ENCODE measurements at regions not wholly inside any gene's neighbourhood (a gene's known extent, or its start where the extent isn't known, plus 50 kb on each side); places are given as distances from the start of the nearest gene placed in this dataset.
"Not testable (repeated sequence)": the region's sequence is repeated elsewhere in the genome, so short reads cannot be mapped to it uniquely, and the experiment has no call there.

DNA sequence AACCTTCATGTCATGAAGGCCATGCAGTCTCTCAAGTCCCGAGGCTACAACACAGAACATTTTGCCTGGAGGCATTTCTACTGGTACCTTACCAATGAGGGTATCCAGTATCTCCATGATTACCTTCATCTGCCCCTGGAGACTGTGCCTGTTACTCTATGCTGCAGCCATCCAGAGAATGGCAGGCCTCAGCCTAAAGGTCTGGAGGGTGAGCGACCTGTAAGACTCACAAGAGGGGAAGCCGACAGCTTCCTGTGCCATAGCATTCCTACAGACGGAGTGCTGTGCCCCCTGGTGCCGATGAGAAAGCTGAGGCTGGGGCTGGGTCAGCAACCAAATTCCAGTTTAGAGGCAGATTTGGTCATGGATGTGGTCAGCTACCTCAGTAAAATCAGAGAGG lies 51.3 kb upstream of the CADPS start:
- H3K9me3 ChIP-seq (ENCODE audit: control insufficient read depth, insufficient read depth, low read length), result no peaks in the 10 kb centered on the region
- H3K4me1 ChIP-seq (ENCODE audit: insufficient read depth, low read length), result peaks cover 5% of the 10 kb centered on the region; the same call in 1 of the 2 replicates
- no peak overlapping the region for H3K9ac ChIP-seq (ENCODE audit: low read depth, low read length)
- no peaks in the 10 kb centered on the region for H3K36me3 ChIP-seq (ENCODE audit: insufficient read depth, low read length)

DNA sequence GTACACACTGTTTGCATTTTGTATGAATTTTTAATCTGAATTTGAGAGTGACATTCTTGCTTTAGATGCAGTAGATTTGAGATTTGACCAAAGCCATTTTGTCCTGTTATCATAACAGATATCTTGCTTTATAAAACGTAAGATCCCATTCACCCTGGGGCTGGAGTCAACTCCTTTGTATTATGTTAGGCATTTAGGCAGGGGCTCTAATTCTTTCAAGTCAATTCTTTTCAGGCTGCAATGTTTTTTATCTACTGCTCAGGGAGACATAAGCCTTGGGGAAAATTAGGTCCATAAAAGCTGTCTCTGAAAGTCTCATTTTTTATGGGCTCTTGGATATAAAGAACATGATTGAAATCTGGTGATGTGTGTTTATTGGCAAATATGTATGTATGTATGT lies 53.0 kb upstream of the CADPS start:
- peaks cover 5% of the 10 kb centered on the region; the same call in 1 of the 2 replicates for H3K4me1 ChIP-seq (ENCODE audit: insufficient read depth, low read length)
- H3K9me3 ChIP-seq (ENCODE audit: control insufficient read depth, insufficient read depth, low read length), result no peaks in the 10 kb centered on the region
- no peak overlapping the region for H3K9ac ChIP-seq (ENCODE audit: low read depth, low read length)
- H3K36me3 ChIP-seq (ENCODE audit: insufficient read depth, low read length), result no peaks in the 10 kb centered on the region

DNA sequence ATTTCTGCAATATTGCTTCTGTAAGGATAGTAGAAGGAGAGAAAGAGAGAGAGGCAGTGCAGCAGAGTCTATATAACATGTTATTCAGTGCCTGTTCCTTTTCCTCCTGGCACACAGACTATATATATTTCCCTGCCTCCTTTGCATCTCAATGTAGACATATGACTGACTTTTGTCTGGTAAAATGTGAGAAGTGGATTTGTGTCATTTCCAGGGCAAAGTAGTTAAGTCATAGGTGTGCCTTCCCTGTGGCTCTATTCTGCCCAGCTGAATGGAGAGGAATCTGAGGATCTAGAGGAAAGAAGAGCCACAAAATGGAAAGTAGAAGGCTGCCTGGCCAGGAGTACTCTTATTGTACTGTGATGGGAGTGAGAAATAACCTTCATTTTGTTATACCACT lies 54.6 kb upstream of the CADPS start:
- H3K9me3 ChIP-seq (ENCODE audit: control insufficient read depth, insufficient read depth, low read length), result no peaks in the 10 kb centered on the region
- no peak overlapping the region for H3K9ac ChIP-seq (ENCODE audit: low read depth, low read length)
- H3K36me3 ChIP-seq (ENCODE audit: insufficient read depth, low read length), result no peaks in the 10 kb centered on the region
- H3K4me1 ChIP-seq (ENCODE audit: insufficient read depth, low read length), result peaks cover 9% of the 10 kb centered on the region

DNA sequence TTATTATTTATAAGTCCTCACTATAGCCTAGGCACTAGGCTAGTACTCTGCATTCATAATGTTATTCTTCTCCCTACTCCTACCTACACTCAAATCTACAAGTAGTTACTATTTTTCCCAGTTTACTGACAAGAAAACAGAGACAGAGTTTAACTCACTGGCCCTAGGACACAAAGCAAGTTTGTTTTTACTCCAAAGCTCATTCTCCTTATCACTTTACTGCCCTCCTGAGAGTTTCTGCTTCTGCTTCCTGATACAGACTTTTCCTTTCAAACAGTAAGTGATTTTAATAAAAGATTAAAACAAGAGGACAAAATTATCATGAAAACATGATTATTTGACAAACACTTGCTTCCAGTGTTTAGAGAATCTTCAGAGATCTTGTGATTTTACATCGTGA lies 60.6 kb upstream of the CADPS start:
- Histone ChIP-seq H3K36me3 (ENCODE audit: insufficient read depth, low read length) (no peaks in the 10 kb centered on the region), H3K9ac (ENCODE audit: low read depth, low read length) (no peak overlapping the region), H3K9me3 (ENCODE audit: control insufficient read depth, insufficient read depth, low read length) (peaks cover 2% of the 10 kb centered on the region; the same call in 1 of the 2 replicates), H3K4me1 (ENCODE audit: insufficient read depth, low read length) (peaks cover 9% of the 10 kb centered on the region)

GRCh38 chr3:62936626-62937254 lies 61.5 kb upstream of the CADPS start:
- peaks cover 2% of the 10 kb centered on the region; the same call in 1 of the 2 replicates for H3K9me3 ChIP-seq (ENCODE audit: control insufficient read depth, insufficient read depth, low read length)
- H3K36me3 ChIP-seq (ENCODE audit: insufficient read depth, low read length), result no peaks in the 10 kb centered on the region
- H3K4me1 ChIP-seq (ENCODE audit: insufficient read depth, low read length), result peaks cover 16% of the 10 kb centered on the region
- H3K9ac ChIP-seq (ENCODE audit: low read depth, low read length), result no peak overlapping the region

- Histone ChIP-seq H3K4me1 (ENCODE audit: insufficient read depth, low read length) (peaks cover 13% of the 10 kb centered on the region), H3K36me3 (ENCODE audit: insufficient read depth, low read length) (no peaks in the 10 kb centered on the region), H3K9me3 (ENCODE audit: control insufficient read depth, insufficient read depth, low read length) (peaks cover 2% of the 10 kb centered on the region; the same call in 1 of the 2 replicates), H3K9ac (ENCODE audit: low read depth, low read length) (no peak overlapping the region)
Measured at GRCh38 chr3:62938583-62938982, 63.4 kb upstream of the CADPS start.

GRCh38 chr3:62939707-62940106 lies 64.5 kb upstream of the CADPS start:
- H3K36me3 ChIP-seq (ENCODE audit: insufficient read depth, low read length), result no peaks in the 10 kb centered on the region
- peaks cover 2% of the 10 kb centered on the region; the same call in 1 of the 2 replicates for H3K9me3 ChIP-seq (ENCODE audit: control insufficient read depth, insufficient read depth, low read length)
- peaks cover 11% of the 10 kb centered on the region for H3K4me1 ChIP-seq (ENCODE audit: insufficient read depth, low read length)
- H3K9ac ChIP-seq (ENCODE audit: low read depth, low read length), result no peak overlapping the region

DNA sequence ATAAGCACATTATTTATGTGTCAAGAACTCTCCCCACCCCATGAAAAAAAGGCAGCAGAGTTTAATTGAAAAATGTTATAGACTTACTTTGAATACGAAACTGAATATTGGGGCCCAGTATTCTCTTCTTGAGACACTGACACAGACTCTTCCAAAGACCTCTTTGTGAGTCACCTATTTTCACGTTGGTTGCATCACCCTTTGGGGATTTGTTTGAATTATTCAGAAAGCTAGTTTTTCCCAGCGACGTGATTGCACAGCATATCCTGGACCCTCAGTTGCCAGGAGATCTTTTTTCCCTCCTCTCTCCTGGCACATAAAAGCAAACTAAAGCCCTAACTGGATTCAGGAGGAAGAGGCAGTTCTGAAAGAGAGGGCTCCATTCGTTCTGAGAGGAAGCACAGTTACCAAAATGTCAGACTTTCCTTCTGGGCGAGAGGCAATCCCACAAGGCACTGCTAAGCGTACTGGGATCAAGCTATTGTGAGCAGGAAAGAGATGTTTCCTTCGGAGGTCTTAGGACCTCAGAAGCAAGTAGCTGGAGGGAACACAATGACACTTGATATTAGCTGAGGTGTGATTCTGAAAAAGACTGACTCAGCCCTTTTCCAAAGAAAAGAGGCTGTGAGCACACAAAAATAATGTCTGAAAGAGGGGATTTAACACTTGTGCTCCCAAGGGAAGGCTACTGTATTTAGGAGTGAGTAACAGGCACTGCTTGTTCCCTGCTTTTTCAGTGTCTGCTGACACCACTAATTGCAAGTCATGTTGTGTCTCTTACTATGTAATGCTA lies 65.8 kb upstream of the CADPS start:
- Histone ChIP-seq H3K4me1 (ENCODE audit: insufficient read depth, low read length) (peaks cover 11% of the 10 kb centered on the region), H3K9me3 (ENCODE audit: control insufficient read depth, insufficient read depth, low read length) (peaks cover 2% of the 10 kb centered on the region; the same call in 1 of the 2 replicates), H3K9ac (ENCODE audit: low read depth, low read length) (peak overlapping the region; percentile 32), H3K36me3 (ENCODE audit: insufficient read depth, low read length) (no peaks in the 10 kb centered on the region)

GRCh38 chr3:62942227-62942626 lies 67.0 kb upstream of the CADPS start:
- no peak overlapping the region for H3K9ac ChIP-seq (ENCODE audit: low read depth, low read length)
- peaks cover 11% of the 10 kb centered on the region for H3K4me1 ChIP-seq (ENCODE audit: insufficient read depth, low read length)
- peaks cover 2% of the 10 kb centered on the region; the same call in 1 of the 2 replicates for H3K9me3 ChIP-seq (ENCODE audit: control insufficient read depth, insufficient read depth, low read length)
- no peaks in the 10 kb centered on the region for H3K36me3 ChIP-seq (ENCODE audit: insufficient read depth, low read length)

DNA sequence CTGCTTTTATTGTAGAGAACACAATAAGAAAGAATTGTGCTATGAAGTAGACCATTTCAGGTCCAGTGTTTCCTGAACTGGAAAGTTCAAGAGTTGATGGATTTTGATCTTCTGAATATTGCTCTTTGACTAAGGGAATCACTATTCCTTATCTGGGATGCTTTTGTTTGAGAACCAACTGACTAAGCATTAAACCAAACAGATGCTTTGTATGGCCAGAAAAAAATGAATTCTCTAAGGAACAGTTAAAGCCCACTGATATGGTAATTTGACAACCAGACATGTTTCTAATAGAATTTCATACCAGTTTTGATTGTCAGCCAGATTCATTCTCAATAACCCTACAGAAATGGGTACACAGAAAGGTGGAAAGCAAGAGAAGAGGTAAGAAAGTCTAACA lies 67.5 kb upstream of the CADPS start:
- peaks cover 2% of the 10 kb centered on the region; the same call in 1 of the 2 replicates for H3K9me3 ChIP-seq (ENCODE audit: control insufficient read depth, insufficient read depth, low read length)
- peaks cover 11% of the 10 kb centered on the region for H3K4me1 ChIP-seq (ENCODE audit: insufficient read depth, low read length)
- H3K36me3 ChIP-seq (ENCODE audit: insufficient read depth, low read length), result no peaks in the 10 kb centered on the region

GRCh38 chr3:62948921-62949320 lies 73.7 kb upstream of the CADPS start:
- no peak overlapping the region for H3K9ac ChIP-seq (ENCODE audit: low read depth, low read length)
- peaks cover 9% of the 10 kb centered on the region for H3K4me1 ChIP-seq (ENCODE audit: insufficient read depth, low read length)
- H3K9me3 ChIP-seq (ENCODE audit: control insufficient read depth, insufficient read depth, low read length), result no peaks in the 10 kb centered on the region
- no peaks in the 10 kb centered on the region for H3K36me3 ChIP-seq (ENCODE audit: insufficient read depth, low read length)

More for the DNA sequence above, 67.5 kb upstream of the CADPS start:
- no peak overlapping the region for H3K9ac ChIP-seq (ENCODE audit: low read depth, low read length)

DNA sequence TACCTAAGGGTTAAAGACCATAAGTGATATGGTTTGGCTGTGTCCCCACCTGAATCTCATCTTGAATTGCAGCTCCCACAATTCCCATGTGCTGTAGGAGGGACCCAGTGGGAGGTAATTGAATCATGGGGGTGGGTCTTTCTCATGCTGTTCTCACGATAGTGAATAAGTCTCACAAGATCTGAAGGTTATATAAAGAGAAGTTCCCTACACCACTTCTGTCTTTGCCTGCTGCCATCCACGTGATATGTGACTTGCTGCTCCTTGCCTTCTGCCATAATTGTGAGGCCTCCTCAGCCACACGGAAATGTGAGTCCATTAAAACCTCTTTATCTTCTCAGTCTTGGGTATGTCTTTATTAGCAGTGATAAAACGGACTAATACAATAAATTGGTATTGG lies 75.0 kb upstream of the CADPS start:
- peak overlapping the region; percentile 39 for H3K9ac ChIP-seq (ENCODE audit: low read depth, low read length)
- H3K4me1 ChIP-seq (ENCODE audit: insufficient read depth, low read length), result peaks cover 9% of the 10 kb centered on the region
- no peaks in the 10 kb centered on the region for H3K36me3 ChIP-seq (ENCODE audit: insufficient read depth, low read length)
- H3K9me3 ChIP-seq (ENCODE audit: control insufficient read depth, insufficient read depth, low read length), result no peaks in the 10 kb centered on the region

- peaks cover 9% of the 10 kb centered on the region for H3K4me1 ChIP-seq (ENCODE audit: insufficient read depth, low read length)
- H3K9ac ChIP-seq (ENCODE audit: low read depth, low read length), result peak overlapping the region; percentile 39; the same call in 1 of the 2 replicates
- no peaks in the 10 kb centered on the region for H3K9me3 ChIP-seq (ENCODE audit: control insufficient read depth, insufficient read depth, low read length)
- H3K36me3 ChIP-seq (ENCODE audit: insufficient read depth, low read length), result no peaks in the 10 kb centered on the region
Measured at GRCh38 chr3:62951037-62951613, 75.9 kb upstream of the CADPS start.

GRCh38 chr3:62951880-62952279 lies 76.7 kb upstream of the CADPS start:
- not testable (repeated sequence) for H3K9me3 ChIP-seq (ENCODE audit: control insufficient read depth, insufficient read depth, low read length); H3K9ac ChIP-seq (ENCODE audit: low read depth, low read length)

More at GRCh38 chr3:62951880-62952279, 76.7 kb upstream of the CADPS start:
- H3K36me3 ChIP-seq (ENCODE audit: insufficient read depth, low read length); H3K4me1 ChIP-seq (ENCODE audit: insufficient read depth, low read length): not testable (repeated sequence)

All from ES-I3 (cell line).